HL-60/S4 (cell line): ENCODE measurements at regions not wholly inside any gene's neighbourhood (a gene's known extent, or its start where the extent isn't known, plus 50 kb on each side); places are given as distances from the start of the nearest gene placed in this dataset.

Source experiments
- in situ Hi-C: fragments of 300-500 bp; cut with MboI; formaldehyde crosslinking; loops from 2 replicates; pipeline ENCODE4 v1.14.3; 2022; ENCODE audit warnings: low sequenced_read_pairs

- in situ Hi-C loops, result loop anchor here (25.0 kb wide), 1 partner anchor 97 kb away; the partner anchor contains the start of gene CAAP1
These were observed 102.6 kb downstream of the CAAP1 start for GRCh38 chr9:26789959-26790358.

GRCh38 chr9:26786564-26786963, 106.0 kb downstream of the CAAP1 start:
- in situ Hi-C loops, result loop anchor here (25.0 kb wide), 1 partner anchor 101 kb away; the partner anchor contains the start of gene CAAP1

- in situ Hi-C loops, result loop anchor here (25.0 kb wide), 1 partner anchor 104 kb away; the partner anchor contains the start of gene CAAP1
These were observed 109.7 kb downstream of the CAAP1 start for GRCh38 chr9:26782899-26783298.

- in situ Hi-C loops, result loop anchor here (25.0 kb wide), 1 partner anchor 105 kb away; the partner anchor contains the start of gene CAAP1
These were observed 110.7 kb downstream of the CAAP1 start for GRCh38 chr9:26781906-26782305.

GRCh38 chr9:26780307-26780706, 112.3 kb downstream of the CAAP1 start:
- in situ Hi-C loops, result loop anchor here (25.0 kb wide), 1 partner anchor 107 kb away; the partner anchor contains the start of gene CAAP1

GRCh38 chr9:26779062-26779461, 113.5 kb downstream of the CAAP1 start:
- in situ Hi-C loops, result loop anchor here (25.0 kb wide), 1 partner anchor 108 kb away; the partner anchor contains the start of gene CAAP1

- in situ Hi-C loops, result loop anchor here (25.0 kb wide), 1 partner anchor 112 kb away; the partner anchor contains the start of gene CAAP1
These were observed 117.2 kb downstream of the CAAP1 start for GRCh38 chr9:26775391-26775790.

- in situ Hi-C loops, result no loop called here
These were observed 119.5 kb downstream of the CAAP1 start for GRCh38 chr9:26773056-26773455.

GRCh38 chr9:26770821-26771220, 121.8 kb downstream of the CAAP1 start:
- in situ Hi-C loops, result no loop called here

- in situ Hi-C loops, result no loop called here
These were observed 124.5 kb downstream of the CAAP1 start for GRCh38 chr9:26768145-26768544.

- in situ Hi-C loops, result no loop called here
These were observed 131.9 kb downstream of the CAAP1 start for GRCh38 chr9:26760675-26761074.

- in situ Hi-C loops, result no loop called here
These were observed 133.9 kb downstream of the CAAP1 start for GRCh38 chr9:26758655-26759054.

- in situ Hi-C loops, result no loop called here
These were observed 135.7 kb downstream of the CAAP1 start for GRCh38 chr9:26756881-26757280.

GRCh38 chr9:26755476-26755875, 137.1 kb downstream of the CAAP1 start:
- in situ Hi-C loops, result no loop called here

GRCh38 chr9:26754509-26755164, 138.0 kb downstream of the CAAP1 start:
- in situ Hi-C loops, result no loop called here

- in situ Hi-C loops, result no loop called here
These were observed 138.6 kb downstream of the CAAP1 start for GRCh38 chr9:26753971-26754370.

- in situ Hi-C loops, result no loop called here
These were observed 142.4 kb downstream of the CAAP1 start for GRCh38 chr9:26750162-26750561.

GRCh38 chr9:26748449-26749058, 144.0 kb downstream of the CAAP1 start:
- in situ Hi-C loops, result loop anchor here (25.0 kb wide), 2 partner anchors 114 to 239 kb away; no protein-coding TSS in a partner anchor

- in situ Hi-C loops, result loop anchor here (25.0 kb wide), 2 partner anchors 115 to 240 kb away; no protein-coding TSS in a partner anchor
These were observed 145.0 kb downstream of the CAAP1 start for GRCh38 chr9:26747611-26748010.

GRCh38 chr9:26746357-26747072, 146.1 kb downstream of the CAAP1 start:
- in situ Hi-C loops, result loop anchor here (25.0 kb wide), 2 partner anchors 116 to 241 kb away; no protein-coding TSS in a partner anchor

- in situ Hi-C loops, result loop anchor here (25.0 kb wide), 2 partner anchors 117 to 242 kb away; no protein-coding TSS in a partner anchor
These were observed 147.5 kb downstream of the CAAP1 start for GRCh38 chr9:26745111-26745510.
